Omental fat pad (tissue), 3 donors: ENCODE measurements at regions not wholly inside any gene's neighbourhood (a gene's known extent, or its start where the extent isn't known, plus 50 kb on each side); places are given as distances from the start of the nearest gene placed in this dataset.
"Not testable (repeated sequence)": the region's sequence is repeated elsewhere in the genome, so short reads cannot be mapped to it uniquely, and the experiment has no call there.

Experiments
- ATAC-seq: fragments of 150-250 bp; one replicate; pipeline ENCODE4 v1.9.1; 2016; ENCODE audit warnings: mild to moderate bottlenecking, moderate library complexity; ENCODE audit not compliant: low FRiP score
- DNase-seq: peaks from one replicate; pipeline ENCODE4 v3.0.0-alpha.2; 2019; ENCODE audit warnings: low spot score
- CTCF ChIP-seq, 3 donors: fragments of 450-650 bp; IDR thresholded peaks; one replicate each; pipeline ENCODE4 v1.5.1; 2016 to 2017; ENCODE audit warnings: antibody characterized with exemption in 3 of 3, mild to moderate bottlenecking in 3 of 3, moderate library complexity in 2 of 3

GRCh38 chr4:66367043-66367660 lies 696.9 kb upstream of the EPHA5 start:
- TF ChIP-seq CTCF (IDR thresholded peaks at IDR 0.05) = no peak
- ATAC-seq (no peak), DNase-seq (no peak)

DNA sequence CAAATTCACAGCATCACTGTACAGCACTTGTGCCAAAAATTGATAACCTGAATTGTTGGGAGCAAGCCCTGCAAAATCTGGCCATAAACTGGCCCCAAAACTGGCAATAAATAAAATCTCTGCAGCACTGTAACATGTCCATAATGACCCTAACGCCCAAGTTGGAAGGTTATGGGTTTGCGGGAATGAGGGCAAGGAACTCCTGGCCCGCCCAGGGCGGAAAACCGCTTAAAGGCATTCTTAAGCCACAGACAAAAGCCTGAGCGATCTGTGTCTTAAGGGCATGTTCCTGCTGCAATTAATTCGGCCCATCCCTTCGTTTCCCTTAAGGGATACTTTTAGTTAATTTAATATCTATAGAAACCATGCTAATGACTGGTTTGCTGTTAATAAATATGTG lies 690.1 kb upstream of the EPHA5 start:
- ATAC-seq, DNase-seq: not testable (repeated sequence)

DNA sequence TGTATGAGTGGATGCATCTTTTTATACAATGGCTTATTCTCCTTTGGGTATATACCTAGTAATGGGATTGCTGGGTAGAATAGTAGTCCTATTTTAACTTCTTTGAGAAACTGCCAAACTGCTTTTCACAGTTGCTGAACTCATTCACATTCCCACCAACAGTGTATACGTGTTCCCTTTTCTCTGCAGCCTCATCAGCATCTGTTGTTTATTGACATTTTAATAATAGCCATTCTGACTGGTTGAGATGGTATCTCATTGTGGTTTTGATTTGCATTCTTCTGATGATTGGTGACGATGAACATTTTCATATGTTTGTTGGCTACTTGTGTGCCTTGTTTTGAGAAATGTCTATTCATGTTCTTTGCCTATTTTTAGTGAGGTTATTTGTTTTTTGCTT lies 687.0 kb upstream of the EPHA5 start:
- no peak for ATAC-seq
- TF ChIP-seq CTCF (IDR thresholded peaks at IDR 0.05) = no peak
- no peak for DNase-seq

GRCh38 chr4:66355328-66355727 lies 685.0 kb upstream of the EPHA5 start:
- DNase-seq = no peak
- no peak for TF ChIP-seq CTCF (IDR thresholded peaks at IDR 0.05)
- ATAC-seq = no peak

- DNase-seq = no peak
- no peak for TF ChIP-seq CTCF (IDR thresholded peaks at IDR 0.05)
- ATAC-seq = no peak
Observed at GRCh38 chr4:66351761-66352160, 681.5 kb upstream of the EPHA5 start.

DNA sequence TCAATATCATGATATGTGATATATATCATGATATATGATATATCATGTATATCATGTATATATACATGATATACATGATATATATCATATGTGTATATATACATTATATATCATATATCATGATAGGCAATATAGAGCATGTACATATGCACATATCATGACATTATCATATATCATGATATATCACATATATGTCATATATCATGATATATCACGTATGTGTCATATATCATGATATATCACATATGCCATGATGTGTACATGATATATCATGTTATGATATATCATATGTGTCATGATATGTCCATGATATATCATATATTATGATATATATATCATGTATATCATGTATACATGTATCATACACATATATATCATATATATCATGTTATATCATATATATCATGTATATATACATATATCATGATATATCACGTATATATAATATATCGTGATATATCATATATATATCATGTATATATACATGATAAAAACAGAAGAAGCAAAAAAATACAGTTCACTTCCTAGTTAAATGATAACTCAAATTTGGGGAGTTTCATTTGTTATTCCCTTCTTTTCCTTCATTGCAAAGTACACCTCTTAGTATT lies 670.1 kb upstream of the EPHA5 start:
- ATAC-seq (no peak), DNase-seq (no peak)
- TF ChIP-seq CTCF (IDR thresholded peaks at IDR 0.05) = no peak

GRCh38 chr4:66339007-66339406 lies 668.7 kb upstream of the EPHA5 start:
- no peak for ATAC-seq
- DNase-seq = no peak
- no peak for TF ChIP-seq CTCF (IDR thresholded peaks at IDR 0.05)
